NCI-H1694 treated with DMSO at 0.1 percent for 48 hours (cell line): ENCODE measurements at regions not wholly inside any gene's neighbourhood (a gene's known extent, or its start where the extent isn't known, plus 50 kb on each side); places are given as distances from the start of the nearest gene placed in this dataset.

Experiments used
- DNase-seq: peaks from one replicate; lab custom pipeline; 2025; lab: John Stamatoyannopoulos, UW

DNA sequence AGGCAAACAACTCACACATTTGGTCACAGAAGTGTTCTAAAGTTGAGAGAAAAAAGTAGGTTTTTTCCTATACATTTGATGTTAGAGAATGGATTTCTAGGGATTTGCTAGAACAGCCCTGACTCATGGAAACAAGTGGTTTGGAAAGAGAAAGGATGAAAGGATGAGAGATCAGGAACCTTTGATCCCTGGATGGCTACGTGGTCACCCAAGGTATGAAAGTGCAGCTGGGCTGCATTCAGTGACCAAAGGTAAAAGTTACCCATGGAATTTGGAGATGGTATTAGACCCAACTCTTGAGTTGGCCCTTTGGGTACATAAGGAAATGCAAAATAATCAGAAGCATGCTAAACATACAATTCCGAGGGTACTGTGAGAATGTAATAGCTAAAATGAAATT lies 61.3 kb upstream of the SPIN1 start:
- DNase-seq: no peak

- DNase-seq: no peak
Measured at GRCh38 chr9:88326015-88326414, 62.2 kb upstream of the SPIN1 start.

GRCh38 chr9:88322906-88323566 lies 65.2 kb upstream of the SPIN1 start:
- DNase-seq: no peak

- no peak for DNase-seq
Measured at GRCh38 chr9:88321764-88322163, 66.5 kb upstream of the SPIN1 start.

- no peak for DNase-seq
Measured at GRCh38 chr9:88320748-88321415, 67.4 kb upstream of the SPIN1 start.

GRCh38 chr9:88319936-88320747 lies 68.1 kb upstream of the SPIN1 start:
- no peak for DNase-seq

DNA sequence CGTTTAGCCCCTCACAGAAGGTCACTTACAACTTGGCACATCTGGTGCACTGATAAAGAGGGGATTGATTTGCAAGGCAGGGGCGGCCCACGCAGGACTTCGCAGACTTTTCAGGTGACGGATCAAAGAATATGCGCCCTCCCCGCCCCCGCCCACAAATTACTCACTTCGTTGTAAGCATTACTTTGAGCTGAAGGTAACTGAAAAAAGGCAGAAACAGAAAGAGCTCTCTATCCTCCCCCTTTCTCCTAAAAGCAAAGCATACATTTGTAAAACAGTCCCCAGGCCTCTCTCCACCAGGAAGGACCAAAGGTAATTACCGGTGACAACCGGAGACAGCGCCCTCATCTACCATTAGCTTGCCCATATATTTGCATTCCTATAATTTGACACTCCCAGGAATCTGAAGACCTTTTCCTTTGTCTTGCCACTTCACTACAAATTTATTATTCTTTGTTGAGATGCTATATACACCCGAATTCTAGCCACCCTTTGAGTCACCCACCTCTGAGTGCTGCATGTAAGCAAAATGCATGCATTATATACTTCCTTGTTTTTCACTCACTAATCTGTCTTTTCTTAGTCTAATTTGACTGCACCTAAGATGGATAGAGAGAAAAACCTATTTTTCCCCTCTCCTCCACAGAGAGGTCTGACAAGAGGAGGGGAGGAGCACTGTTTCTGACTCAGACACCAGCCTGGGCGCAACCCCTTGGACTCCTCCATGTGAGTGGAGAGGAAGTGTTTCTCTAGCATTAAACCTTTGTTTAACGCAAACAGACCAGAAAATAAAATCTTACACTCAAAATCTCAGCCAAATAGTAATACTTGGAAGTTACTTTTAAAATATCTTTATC lies 74.7 kb upstream of the SPIN1 start:
- DNase-seq: no peak

GRCh38 chr9:88312517-88313103 lies 75.6 kb upstream of the SPIN1 start:
- no peak for DNase-seq

- no peak for DNase-seq
Measured at GRCh38 chr9:88312045-88312444, 76.2 kb upstream of the SPIN1 start.

- DNase-seq: peak; percentile 28
Measured at GRCh38 chr9:88310310-88310980, 77.8 kb upstream of the SPIN1 start.

DNA sequence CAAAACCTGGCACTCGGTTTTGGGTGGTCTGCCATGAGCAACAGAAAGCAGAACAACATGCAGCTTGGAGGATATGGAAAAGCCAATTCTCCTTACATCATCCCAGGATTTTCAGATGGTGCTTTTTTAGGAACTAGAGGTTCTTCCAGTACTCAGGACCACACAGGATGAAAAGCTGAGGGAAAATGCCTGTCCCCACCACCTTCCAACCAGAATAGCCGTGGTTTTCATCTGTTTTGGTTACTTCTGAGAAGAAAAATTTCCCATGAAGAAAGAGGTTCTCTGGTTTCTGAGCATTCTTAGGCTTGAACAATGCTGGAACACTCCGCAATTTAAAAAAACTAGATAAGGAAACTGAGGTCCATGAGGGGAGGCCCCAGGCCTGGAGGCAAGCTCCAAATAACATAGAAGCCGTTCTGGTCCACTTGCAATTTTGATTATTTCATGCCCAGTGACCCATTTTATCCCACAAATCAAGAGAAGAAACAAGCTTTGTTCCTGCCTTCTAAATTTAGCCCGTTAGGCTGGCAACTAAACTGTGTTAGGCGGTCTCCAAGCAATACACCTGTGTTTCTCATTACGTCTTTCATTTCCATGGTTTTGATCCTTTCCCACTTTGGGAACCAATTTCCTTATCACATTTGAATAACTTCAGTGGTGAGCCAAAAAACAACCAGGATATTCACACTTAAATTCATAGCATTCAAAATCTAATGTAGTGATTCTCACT lies 79.2 kb upstream of the SPIN1 start:
- DNase-seq: no peak

- no peak for DNase-seq
Measured at GRCh38 chr9:88307136-88307535, 81.1 kb upstream of the SPIN1 start.

DNA sequence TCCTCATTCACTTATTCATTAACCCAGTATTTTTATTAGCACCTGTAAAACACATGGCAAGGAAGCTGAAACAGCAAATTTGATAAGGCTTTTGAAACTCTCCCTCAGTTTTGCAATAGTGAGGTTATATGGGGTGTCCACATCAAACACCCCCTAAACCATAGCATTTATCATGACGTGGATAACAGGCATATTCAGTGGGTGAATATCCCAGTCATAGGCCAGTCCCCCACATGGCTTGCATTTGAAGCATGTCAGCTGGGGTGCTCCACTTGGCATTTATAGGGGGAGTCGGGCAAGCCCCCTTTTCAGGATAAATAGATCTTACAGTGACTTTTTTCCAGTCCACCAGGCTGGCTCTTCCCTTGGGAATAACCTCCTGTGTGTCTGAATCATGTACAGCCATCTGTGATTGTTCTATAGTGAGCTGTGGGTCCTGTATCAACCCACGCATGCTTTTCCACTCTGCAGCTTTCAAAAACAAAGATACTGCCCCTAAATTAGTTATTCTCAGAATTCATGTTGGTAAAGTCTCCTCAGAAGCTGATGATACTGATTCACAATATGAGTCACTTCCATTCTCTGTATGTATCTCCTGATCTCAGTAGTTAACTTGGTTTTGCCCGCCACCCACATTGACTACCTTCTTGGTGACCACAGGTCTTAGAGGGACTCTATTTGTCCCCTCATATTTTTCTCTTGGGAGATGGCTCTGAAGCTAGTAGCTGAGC lies 84.4 kb upstream of the SPIN1 start:
- DNase-seq: no peak

DNA sequence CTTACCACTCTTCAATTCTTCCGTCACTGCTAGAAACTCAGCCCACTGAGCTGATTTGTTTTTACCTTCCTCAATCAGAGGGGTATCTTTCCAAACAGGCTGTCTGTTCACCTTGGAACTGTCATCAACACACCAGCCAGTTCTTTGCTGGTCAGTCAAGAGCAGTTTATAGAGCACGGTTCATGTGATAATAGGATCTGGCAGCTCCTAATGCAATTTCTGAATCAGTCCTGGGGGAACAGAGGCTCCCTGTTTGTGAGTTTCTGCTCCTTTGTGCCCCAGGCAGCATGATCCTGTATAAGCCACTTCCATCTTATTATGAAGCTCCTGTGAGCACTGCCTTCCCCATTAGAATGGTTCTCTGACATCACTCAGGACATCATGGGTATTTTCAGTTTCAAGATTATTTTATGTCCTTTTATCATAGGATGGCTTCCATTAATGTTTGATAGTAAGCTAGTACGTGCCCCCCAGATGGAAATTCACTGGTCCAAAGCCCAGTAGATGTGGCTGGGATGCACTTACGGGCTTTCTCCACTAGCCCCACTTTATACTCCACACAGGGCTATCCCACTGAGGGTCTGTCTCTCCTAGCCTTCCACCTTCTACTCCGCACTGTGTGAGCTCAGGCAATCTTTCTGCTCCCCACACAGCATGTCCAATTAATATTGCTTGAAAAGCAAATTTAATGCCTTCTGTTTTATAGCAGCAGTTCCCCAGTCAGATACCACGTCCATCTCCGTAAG lies 85.5 kb upstream of the SPIN1 start:
- no peak for DNase-seq

DNA sequence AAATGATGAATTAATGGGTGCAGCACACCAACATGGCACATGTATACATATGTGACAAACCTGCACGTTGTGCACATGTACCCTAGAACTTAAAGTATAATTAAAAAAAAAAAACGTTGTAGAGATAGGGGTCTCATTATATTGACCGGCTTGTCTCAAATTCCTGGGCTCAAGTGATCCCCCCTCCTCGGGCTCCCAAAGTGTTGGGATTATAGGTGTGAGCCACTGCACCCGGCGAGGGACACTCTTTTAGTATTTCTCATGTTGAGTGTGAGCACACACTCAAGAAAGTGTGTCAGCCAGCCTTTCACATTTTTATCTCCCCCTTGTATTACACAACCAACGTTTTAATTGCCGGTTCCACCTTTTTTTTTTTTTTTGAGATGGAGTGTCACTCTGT lies 87.7 kb upstream of the SPIN1 start:
- no peak for DNase-seq

DNA sequence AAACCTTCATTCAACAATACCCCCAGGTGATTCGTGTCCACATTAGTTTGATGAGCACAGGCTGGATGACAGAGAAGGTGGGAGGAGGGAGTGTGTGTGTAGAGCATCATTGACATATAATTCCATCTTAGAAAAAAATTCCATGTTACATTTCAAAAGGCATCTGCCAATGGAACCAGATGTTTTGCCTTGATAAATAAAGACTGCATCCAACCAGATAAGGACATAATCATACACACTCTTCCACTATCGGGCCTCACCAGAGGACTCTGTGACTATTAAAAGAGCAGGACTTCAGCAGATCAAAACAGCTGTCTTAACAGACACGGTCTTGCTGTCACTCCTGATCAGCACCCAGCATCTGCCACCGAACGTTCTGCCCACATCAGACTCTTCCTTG lies 96.4 kb upstream of the SPIN1 start:
- no peak for DNase-seq

DNA sequence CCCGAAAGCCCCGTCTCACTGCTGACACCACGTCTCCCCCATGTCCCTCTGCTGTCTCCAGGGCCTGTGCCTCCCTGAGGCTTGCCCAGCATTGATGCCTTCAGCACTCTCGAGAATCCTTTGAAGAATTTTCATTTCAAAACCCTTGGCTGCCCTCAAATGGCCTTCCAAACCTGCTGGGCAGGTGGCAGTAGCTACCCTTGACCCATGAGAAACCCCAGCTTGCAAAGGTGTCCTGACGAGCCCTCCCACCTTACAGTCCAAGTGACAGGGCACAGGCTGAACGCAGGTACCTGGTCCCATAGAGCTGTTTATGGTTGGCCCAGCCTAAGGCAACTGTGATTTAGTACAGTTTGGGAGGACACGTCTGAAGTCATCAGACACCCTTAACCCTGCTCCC lies 97.2 kb upstream of the SPIN1 start:
- DNase-seq: no peak

GRCh38 chr9:88289532-88289931 lies 98.7 kb upstream of the SPIN1 start:
- DNase-seq: no peak

- DNase-seq: no peak
Measured at GRCh38 chr9:88287972-88288371, 100.3 kb upstream of the SPIN1 start.
